Ovary (tissue), 7 donors: ENCODE measurements at regions not wholly inside any gene's neighbourhood (a gene's known extent, or its start where the extent isn't known, plus 50 kb on each side); places are given as distances from the start of the nearest gene placed in this dataset.

Experiments
- DNase-seq, 5 donors: peaks; one replicate each; pipeline ENCODE4 v3.0.0-alpha.2; 2019 to 2020
- H3K27ac ChIP-seq, 2 donors: fragments of 200-600 bp; one replicate each; pipeline versions ENCODE4 v1.5.1 to v1.8.0; 2019 to 2022
- H3K27me3 ChIP-seq: fragments of 200-600 bp; one replicate; pipeline ENCODE4 v1.8.0; 2022
- H3K36me3 ChIP-seq: fragments of 200-600 bp; sonication (generic); one replicate; pipeline ENCODE4 v1.5.1; 2019
- H3K4me1 ChIP-seq: one replicate; pipeline ENCODE4 v1.8.1; 2013; ENCODE audit warnings: mild to moderate bottlenecking, moderate library complexity; ENCODE audit not compliant: insufficient read depth
- H3K4me3 ChIP-seq: fragments of 200-600 bp; sonication (generic); one replicate; pipeline ENCODE4 v1.5.1; 2017
- H3K9me3 ChIP-seq, 2 donors: fragments of 200-600 bp in 1 of 2; sonication (generic) in 1 of 2; one replicate each; pipeline versions ENCODE4 v1.5.1 to v1.8.1; 2013 to 2019; ENCODE audit warnings: mild to moderate bottlenecking in 1 of 2, moderate library complexity in 1 of 2
- EP300 ChIP-seq: sonication (generic); formaldehyde crosslinking; IDR thresholded peaks from one replicate; pipeline ENCODE4 v1.6.1; 2017; ENCODE audit warnings: antibody characterized with exemption
- POLR2A ChIP-seq: fragments of 450-650 bp; IDR thresholded peaks from one replicate; pipeline ENCODE4 v1.6.1; 2017; ENCODE audit warnings: antibody characterized with exemption, mild to moderate bottlenecking, moderate library complexity
- WGBS, 3 donors: extraction: QIAGEN DNeasy Blood & Tissue Kit in 1 of 3; methylation state at CpG; one replicate each; pipeline versions ENCODE4 v1.1.5 to v1.1.7; 2013 to 2017; 5-methylcytosine and 5-hydroxymethylcytosine counted together
- intact Hi-C, 4 donors: fragments of 100-400 bp; cut with DNase I; formaldehyde crosslinking; loops; one replicate each; pipeline versions ENCODE4 v1.11.0 to v1.15.1; 2022 to 2023
- TF ChIP-seq, protein P1 (sequence below), 3 donors: fragments of 450-650 bp in 2 of 3; fragments of 200-600 bp in 1 of 3; IDR thresholded peaks; one replicate each; pipeline versions ENCODE4 v1.5.1 to v1.8.0; 2016 to 2022; ENCODE audit warnings: antibody characterized with exemption in 3 of 3, mild to moderate bottlenecking in 1 of 3
- donor health status: DM: no; HTN: no; CAD: no; lungs with moderate emphysema.
- donor health status: DM: no; HTN: no; CAD: no.
- donor health status: Bipolar disorder and iron deficiency.
- donor health status: DM: no; HTN: no; CAD: no.
- donor health status: DM: yes; HTN: yes; CAD: no.

DNA sequence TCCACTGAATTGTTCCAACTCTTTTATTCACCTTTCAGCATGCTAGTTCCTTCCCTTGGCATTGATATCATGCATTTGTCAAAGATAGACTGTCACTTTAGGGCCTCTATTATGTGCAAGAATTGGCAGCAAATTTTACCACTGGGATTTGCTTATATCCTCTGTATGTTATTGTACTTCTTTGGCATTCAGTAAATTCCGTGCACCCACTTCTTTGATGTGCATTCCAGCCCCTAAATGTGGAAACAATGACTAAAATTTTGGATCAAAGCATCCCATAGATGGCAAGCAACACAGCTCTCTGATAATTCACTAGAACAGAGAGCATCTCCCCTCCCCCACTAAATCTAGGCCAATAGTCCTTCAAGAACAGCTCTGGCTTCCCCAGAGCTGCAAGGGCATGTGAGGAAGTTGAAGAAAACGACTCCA, 399.0 kb upstream of the HNRNPA3 start:
- TF ChIP-seq, protein P1, sequence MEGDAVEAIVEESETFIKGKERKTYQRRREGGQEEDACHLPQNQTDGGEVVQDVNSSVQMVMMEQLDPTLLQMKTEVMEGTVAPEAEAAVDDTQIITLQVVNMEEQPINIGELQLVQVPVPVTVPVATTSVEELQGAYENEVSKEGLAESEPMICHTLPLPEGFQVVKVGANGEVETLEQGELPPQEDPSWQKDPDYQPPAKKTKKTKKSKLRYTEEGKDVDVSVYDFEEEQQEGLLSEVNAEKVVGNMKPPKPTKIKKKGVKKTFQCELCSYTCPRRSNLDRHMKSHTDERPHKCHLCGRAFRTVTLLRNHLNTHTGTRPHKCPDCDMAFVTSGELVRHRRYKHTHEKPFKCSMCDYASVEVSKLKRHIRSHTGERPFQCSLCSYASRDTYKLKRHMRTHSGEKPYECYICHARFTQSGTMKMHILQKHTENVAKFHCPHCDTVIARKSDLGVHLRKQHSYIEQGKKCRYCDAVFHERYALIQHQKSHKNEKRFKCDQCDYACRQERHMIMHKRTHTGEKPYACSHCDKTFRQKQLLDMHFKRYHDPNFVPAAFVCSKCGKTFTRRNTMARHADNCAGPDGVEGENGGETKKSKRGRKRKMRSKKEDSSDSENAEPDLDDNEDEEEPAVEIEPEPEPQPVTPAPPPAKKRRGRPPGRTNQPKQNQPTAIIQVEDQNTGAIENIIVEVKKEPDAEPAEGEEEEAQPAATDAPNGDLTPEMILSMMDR (IDR thresholded peaks at IDR 0.05): no peak
- TF ChIP-seq EP300: no peak
- no peak for TF ChIP-seq POLR2A
- Histone ChIP-seq H3K36me3 (no peaks in the 10 kb centered on the region), H3K27ac (no peak overlapping the region), H3K27me3 (no peaks in the 10 kb centered on the region), H3K4me3 (no peak overlapping the region), H3K9me3 (no peaks in the 10 kb centered on the region), H3K4me1 (peaks cover 9% of the 10 kb centered on the region)
- no peak for DNase-seq
- 29 to 47% (median 34%) methylated on average over 2 of the region's 2 CpGs for whole genome bisulfite sequencing, 3 donors
- intact Hi-C loops: loop anchor here in 1 of 4 donors (10.0 kb wide), 3 partner anchors 159 to 689 kb away; partner anchors contain the start of genes HOXD8 and HOXD9

GRCh38 chr2:176814274-176814673, 398.3 kb upstream of the HNRNPA3 start:
- Histone ChIP-seq H3K9me3 (no peaks in the 10 kb centered on the region), H3K4me1 (peaks cover 9% of the 10 kb centered on the region), H3K36me3 (no peaks in the 10 kb centered on the region), H3K4me3 (no peak overlapping the region), H3K27me3 (no peaks in the 10 kb centered on the region), H3K27ac (no peak overlapping the region)
- 32 to 41% (median 37%) methylated on average over 1 of the region's 1 CpG for WGBS, 3 donors
- DNase-seq: no peak
- no peak for TF ChIP-seq POLR2A
- TF ChIP-seq EP300: no peak
- TF ChIP-seq, protein P1 (IDR thresholded peaks at IDR 0.05): no peak
- intact Hi-C loops: loop anchor here in 1 of 4 donors (10.0 kb wide), 3 partner anchors 159 to 689 kb away; partner anchors contain the start of genes HOXD8 and HOXD9

DNA sequence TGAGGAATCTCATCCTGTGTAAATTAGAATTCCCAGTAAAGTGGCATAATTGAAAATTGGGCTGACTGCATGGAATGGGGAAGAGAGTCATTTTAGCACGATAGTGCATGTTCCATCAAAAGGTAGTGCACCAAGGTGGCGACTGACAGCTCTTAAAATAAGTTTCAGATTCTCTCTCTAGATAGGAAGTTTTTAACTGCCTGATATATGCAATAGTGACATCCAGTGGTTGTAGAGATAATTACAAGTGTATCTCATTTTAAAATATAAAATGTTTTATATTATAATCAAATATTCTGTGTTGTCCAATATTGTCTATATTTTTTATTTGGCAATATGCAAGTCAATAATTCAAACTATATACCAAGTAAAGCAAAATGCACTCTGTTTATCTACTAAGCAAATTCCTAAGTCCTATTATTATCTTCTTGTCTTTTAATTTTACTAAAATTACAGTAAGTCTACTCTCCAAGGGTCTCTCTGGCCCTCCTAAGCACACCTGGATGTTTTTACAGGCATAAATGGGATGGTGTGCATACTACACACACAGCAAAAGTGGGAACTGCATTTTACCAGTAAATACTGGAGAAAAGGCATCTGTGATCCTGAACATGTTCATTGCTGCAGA, 397.7 kb upstream of the HNRNPA3 start:
- no peaks in the 10 kb centered on the region for H3K36me3 ChIP-seq
- TF ChIP-seq, protein P1 (IDR thresholded peaks at IDR 0.05): peak; percentile 34 to 35 (median 35)
- no peak for TF ChIP-seq EP300
- TF ChIP-seq POLR2A: no peak
- H3K9me3 ChIP-seq: no peaks in the 10 kb centered on the region
- no peak overlapping the region for H3K27ac ChIP-seq
- 2 to 3% (median 3%) methylated on average over 2 of the region's 2 CpGs for WGBS, 3 donors
- intact Hi-C loops: loop anchor here in 1 of 4 donors (10.0 kb wide), 3 partner anchors 160 to 690 kb away; partner anchors contain the start of genes HOXD8 and HOXD9
- DNase-seq: no peak
- H3K4me3 ChIP-seq: no peak overlapping the region
- H3K27me3 ChIP-seq: no peaks in the 10 kb centered on the region
- H3K4me1 ChIP-seq: peaks cover 9% of the 10 kb centered on the region

- WGBS, 3 donors: 58 to 60% (median 58%) methylated on average over 7 of the region's 7 CpGs
- intact Hi-C loops: loop anchor here in 1 of 4 donors (10.0 kb wide), 3 partner anchors 162 to 692 kb away; partner anchors contain the start of genes HOXD8 and HOXD9
- no peak for DNase-seq
These were observed 395.5 kb upstream of the HNRNPA3 start for GRCh38 chr2:176817061-176817565.

More at GRCh38 chr2:176817061-176817565, 395.5 kb upstream of the HNRNPA3 start:
- Histone ChIP-seq H3K4me1 (peaks cover 9% of the 10 kb centered on the region), H3K27ac (no peak overlapping the region), H3K27me3 (no peaks in the 10 kb centered on the region), H3K4me3 (no peak overlapping the region), H3K36me3 (no peaks in the 10 kb centered on the region), H3K9me3 (no peaks in the 10 kb centered on the region)
- TF ChIP-seq, protein P1 (IDR thresholded peaks at IDR 0.05): no peak
- TF ChIP-seq POLR2A (no peak), EP300 (no peak)
